HG02852 (cell line): ENCODE measurements at regions not wholly inside any gene's neighbourhood (a gene's known extent, or its start where the extent isn't known, plus 50 kb on each side); places are given as distances from the start of the nearest gene placed in this dataset.
"Not testable (repeated sequence)": the region's sequence is repeated elsewhere in the genome, so short reads cannot be mapped to it uniquely, and the experiment has no call there.

Experiments used
- ATAC-seq: cut with Tn5 transposase; IDR thresholded peaks from one replicate; pipeline ENCODE4 v1.9.1; 2021; ENCODE audit warnings: mild to moderate bottlenecking, moderate library complexity; ENCODE audit not compliant: unreplicated experiment

- ATAC-seq: no peak
Observed at GRCh38 chr20:50354721-50355589, 155.2 kb upstream of the PTPN1 start.

GRCh38 chr20:50355590-50356524, 154.3 kb upstream of the PTPN1 start:
- ATAC-seq: no peak

DNA sequence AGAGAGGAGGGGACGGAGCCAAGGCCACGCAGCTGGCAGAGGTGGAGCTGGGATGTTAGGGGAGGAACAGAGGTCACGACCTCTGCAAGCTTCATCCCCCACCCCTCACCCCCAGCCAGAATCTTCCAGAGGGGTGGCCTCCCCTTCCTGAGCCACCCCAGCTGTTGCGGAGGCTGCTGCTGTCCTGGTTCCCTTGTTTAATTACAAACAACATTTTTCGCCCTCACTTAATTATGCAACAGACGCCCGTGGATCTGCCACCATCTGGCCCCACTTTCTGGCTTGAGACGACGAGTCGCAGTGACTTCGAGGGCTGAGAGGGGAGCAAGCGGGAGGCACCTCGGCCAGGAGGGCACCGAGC, 153.7 kb upstream of the PTPN1 start:
- ATAC-seq: no peak

DNA sequence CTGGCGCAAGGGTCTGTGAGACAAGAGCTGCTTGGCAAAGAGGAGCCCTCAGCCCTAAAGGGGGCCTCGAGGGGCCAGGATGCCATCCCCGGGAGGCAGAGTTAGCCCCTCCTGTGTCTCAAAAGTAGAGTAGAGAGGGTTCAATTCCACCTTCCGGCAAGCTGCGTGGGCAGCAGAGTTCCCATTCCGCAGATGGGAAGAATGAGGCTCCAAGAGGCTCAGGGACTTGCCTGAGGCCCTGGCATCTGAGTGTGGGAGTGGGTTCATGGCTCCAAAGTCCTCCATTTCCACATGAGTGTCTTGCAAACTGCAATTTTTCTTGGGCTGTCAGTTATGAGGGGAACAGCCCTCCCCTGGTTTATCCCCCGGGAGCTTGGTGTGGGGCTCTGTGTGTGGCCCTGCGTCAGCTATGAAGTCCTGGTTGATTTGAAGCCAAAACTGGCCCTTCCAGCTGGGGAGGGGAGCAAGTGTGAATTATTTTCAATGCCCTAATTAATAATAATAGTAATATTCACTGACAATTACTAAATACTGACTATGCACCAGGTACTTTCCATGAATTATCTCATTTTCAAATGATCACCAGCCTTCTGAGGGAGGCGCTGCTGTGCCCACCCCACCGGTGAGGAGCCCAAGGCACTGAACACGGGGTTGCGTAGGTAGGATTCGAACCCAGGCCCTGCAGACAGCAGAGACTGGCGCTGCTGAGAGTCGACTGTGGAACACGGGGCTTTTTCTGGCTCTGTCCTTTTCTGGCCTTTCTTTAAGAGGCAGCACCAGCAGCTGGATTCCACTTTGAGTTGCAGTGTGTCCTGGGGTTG, 153.0 kb upstream of the PTPN1 start:
- ATAC-seq: no peak

DNA sequence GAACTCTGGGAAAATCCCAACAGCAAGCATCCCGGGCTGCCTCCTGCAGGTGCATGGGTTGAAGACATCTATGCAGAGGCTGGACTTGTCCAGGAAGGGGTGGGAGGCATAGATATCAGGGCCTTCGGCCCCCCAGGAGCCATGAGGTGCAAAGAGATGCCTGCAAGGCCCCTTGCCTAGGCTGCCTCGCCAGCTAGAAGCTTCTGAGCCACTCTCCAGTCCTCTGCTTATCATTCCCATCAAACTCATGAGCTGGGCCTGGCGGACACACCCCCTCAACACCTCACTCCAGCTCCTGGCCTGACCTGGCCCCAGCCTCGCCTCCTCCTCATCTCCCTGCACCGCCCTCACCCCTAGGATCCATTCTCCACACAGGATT, 152.4 kb upstream of the PTPN1 start:
- no peak for ATAC-seq

DNA sequence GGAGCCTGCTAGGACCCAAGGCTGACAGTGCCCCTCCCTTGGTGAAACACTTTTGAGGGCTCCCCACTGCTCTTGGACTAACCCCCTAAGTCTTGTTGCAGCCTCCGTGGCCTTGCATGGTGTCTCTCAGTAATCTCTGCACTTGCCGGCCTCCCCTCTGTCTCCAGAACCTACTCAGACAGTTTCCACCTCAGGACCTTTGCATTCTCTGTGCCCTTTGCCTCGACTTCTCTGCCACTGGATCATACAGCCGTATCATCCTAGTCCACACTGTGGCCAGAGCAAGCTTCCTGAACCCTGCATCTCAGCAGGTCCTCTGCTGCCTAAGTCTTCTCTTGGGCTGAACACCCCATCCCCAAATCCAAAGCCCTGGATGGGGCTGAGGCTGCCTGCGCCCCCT, 152.0 kb upstream of the PTPN1 start:
- ATAC-seq: no peak

- no peak for ATAC-seq
Observed at GRCh38 chr20:50358971-50359370, 151.2 kb upstream of the PTPN1 start.

DNA sequence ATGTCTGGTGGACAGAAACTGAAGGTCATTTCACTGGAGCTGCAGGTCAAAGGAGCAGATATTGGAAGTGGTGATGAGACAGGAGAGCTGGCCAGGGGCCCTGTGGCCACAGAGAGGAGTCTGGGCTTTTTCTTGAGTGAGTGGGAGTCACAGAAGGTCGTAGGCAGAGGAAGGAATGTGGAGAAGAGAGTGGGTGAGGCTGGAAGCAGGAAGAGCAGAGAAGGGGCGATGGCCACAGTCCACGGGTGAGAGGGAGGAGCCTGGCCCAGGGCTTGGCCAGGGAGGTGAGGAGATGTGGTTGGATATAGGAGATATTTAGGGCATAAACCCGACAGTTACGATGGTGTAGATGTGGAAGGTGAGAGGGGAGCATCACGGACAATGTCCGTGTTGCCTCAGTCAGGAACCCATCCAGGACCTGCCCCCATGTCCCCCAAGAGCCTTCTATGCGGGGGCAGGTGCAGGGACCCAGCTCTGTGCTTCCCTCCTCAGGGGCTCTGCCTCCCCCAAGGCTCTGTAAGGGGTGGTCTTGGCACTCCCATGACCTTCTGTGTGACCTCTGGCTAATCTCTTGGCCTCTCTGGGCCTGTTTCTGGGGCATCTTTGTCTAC, 150.5 kb upstream of the PTPN1 start:
- ATAC-seq: no peak

- ATAC-seq: no peak
Observed at GRCh38 chr20:50360218-50360672, 149.9 kb upstream of the PTPN1 start.

DNA sequence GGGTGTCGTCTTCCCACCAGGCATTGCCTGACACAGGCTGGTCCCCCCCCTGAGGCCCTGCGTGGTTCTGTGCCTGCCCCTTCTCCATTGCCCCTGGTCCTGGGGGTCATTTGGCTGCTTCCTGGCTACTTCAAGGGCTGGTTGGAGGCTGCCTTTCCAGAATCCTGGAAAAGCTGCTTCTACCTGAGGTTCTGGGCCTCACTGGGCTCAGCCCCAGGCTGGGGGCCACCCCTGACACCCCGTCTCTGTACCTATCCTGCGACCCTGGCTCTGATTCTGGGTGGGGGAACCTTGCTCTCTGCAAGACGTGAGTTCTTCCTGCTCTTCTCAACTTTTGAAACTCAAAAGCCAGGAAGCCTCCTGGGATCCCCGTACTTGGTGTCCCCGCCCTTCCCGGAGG, 149.3 kb upstream of the PTPN1 start:
- ATAC-seq: no peak

DNA sequence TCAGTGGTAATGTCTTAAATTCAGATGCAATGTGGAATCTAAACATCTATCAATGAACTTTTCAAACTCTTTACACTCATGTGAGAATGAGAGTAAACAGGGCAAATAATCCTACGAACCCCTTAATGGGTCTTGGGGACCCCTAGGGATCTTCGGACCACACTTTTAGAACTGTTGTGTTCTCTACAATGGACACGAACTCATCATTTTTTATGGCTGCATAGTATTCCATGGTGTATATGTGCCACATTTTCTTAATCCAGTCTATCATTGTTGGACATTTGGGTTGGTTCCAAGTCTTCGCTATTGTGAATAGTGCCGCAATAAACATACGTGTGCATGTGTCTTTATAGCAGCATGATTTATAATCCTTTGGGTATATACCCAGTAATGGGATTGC, 148.0 kb upstream of the PTPN1 start:
- not testable (repeated sequence) for ATAC-seq

GRCh38 chr20:50363027-50363426, 147.2 kb upstream of the PTPN1 start:
- no peak for ATAC-seq

GRCh38 chr20:50363479-50363878, 146.7 kb upstream of the PTPN1 start:
- ATAC-seq: no peak

DNA sequence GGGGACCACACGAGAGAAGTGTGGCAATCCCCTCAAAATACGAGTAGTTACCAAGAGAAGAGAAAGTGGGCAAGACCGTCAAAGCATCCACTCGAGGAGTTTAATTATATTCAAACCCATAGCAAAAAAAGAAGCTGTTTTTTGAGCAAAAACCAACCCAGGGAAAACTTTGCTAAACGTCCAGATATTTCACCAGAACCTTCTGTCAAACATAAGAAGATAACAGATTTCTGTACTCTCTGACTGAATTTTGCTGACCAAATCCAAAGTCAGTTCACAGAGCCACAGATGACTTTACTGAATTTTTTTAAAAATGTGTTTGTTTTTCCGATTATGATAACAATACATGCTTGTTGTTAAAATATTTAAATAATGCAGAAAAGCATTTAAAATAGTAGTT, 145.6 kb upstream of the PTPN1 start:
- ATAC-seq: no peak

DNA sequence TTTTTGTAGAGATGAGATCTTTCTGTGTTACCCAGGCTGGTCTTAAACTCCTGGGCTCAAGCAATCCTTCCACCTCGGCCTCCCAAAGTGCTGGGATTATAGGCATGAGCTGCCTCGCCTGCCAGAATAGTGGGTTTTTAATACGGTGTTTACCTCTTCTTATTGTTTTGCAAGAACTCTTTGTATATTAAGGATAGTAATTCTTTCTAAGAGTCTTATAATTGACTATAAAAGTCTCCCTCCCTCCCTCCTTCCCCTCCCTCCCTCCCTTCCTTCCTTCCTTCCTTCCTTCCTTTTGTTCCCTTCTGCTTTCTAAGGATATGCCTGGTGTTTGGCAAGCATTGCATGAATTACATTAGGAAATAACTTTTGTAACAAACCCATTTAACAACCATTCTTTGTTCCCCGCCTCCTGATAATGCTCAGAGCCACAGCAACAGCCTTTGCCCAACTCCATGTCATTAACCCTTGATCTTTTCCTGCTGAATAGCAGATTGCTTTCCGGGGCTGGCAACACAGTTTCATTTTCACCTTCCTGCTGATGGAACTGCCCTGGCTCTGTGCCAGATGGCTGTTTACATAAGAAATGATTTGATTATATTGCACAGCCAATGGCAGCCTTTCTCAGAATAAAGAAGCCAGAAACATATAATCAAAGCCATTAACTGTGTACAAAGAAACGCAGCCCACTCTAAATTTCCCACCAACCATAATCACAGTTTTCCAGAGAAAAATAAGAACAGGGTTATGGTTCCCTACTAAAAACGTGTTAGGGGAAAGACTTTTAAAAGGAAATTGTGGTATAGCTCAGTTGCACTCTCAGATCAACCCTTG, 143.7 kb upstream of the PTPN1 start:
- ATAC-seq: no peak

GRCh38 chr20:50367104-50367674, 143.0 kb upstream of the PTPN1 start:
- ATAC-seq: no peak

- ATAC-seq: no peak
Observed at GRCh38 chr20:50367739-50368375, 142.3 kb upstream of the PTPN1 start.

- no peak for ATAC-seq
Observed at GRCh38 chr20:50368386-50368785, 141.8 kb upstream of the PTPN1 start.

DNA sequence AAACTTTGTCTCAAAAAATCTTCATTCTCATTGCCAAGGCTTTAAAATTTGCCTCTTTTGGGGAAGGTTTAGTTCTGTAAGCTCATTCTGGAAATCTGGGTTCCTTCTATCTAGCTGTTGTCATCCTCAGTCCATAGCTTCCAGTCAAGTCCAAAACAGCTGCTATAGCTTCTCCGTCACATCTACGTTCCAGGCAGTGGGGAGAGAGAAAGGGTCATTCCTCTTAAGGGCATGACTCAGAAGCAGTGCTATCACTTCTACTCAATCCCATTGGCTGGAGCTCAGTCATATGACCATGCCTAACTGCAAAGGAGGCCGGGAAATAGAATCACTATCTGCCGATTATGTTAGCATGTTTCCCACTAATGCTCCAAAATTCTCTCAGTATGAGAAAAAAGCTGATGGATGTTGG, 141.4 kb upstream of the PTPN1 start:
- no peak for ATAC-seq
